Gastroesophageal sphincter (tissue), 3 donors: ENCODE measurements at regions not wholly inside any gene's neighbourhood (a gene's known extent, or its start where the extent isn't known, plus 50 kb on each side); places are given as distances from the start of the nearest gene placed in this dataset.

Experiments
- POLR2A ChIP-seq, 2 donors: fragments of 450-650 bp; IDR thresholded peaks; one replicate each; pipeline ENCODE4 v1.6.1; 2017; ENCODE audit warnings: antibody characterized with exemption in 2 of 2, mild to moderate bottlenecking in 2 of 2, moderate library complexity in 1 of 2
- TF ChIP-seq, protein P1 (sequence below), 4 experiments: fragments of 200-600 bp in 2 of 4; fragments of 450-650 bp in 2 of 4; sonication (generic) in 1 of 4; IDR thresholded peaks; one replicate each; pipeline ENCODE4 v1.5.1; 2017 to 2019; ENCODE audit warnings: antibody characterized with exemption in 4 of 4, mild to moderate bottlenecking in 2 of 4, moderate library complexity in 2 of 4

DNA sequence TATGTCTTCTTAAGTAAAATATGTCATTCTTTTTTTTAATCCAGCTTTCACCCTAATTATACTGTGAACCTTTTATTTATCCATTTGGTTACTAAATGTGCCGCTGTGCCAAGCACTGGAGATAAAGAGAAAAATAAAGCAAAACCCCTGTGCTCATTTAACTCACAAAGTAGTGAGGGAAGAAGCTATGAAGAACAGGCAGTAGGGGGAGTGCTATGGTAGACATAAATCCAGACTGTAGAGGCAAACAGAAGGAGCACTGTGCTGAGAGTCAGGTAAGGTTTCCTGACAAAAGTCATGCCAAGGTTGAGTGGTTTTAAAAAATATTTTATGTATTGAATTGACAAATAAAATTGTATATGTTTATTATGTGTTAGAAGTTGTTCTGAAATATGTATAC is 188.5 kb upstream of the SYT10 start:
- no peak for TF ChIP-seq POLR2A (IDR thresholded peaks at IDR 0.05)
- TF ChIP-seq, protein P1, sequence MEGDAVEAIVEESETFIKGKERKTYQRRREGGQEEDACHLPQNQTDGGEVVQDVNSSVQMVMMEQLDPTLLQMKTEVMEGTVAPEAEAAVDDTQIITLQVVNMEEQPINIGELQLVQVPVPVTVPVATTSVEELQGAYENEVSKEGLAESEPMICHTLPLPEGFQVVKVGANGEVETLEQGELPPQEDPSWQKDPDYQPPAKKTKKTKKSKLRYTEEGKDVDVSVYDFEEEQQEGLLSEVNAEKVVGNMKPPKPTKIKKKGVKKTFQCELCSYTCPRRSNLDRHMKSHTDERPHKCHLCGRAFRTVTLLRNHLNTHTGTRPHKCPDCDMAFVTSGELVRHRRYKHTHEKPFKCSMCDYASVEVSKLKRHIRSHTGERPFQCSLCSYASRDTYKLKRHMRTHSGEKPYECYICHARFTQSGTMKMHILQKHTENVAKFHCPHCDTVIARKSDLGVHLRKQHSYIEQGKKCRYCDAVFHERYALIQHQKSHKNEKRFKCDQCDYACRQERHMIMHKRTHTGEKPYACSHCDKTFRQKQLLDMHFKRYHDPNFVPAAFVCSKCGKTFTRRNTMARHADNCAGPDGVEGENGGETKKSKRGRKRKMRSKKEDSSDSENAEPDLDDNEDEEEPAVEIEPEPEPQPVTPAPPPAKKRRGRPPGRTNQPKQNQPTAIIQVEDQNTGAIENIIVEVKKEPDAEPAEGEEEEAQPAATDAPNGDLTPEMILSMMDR (IDR thresholded peaks at IDR 0.05), result no peak
